ENCODE measurements at regions not wholly inside any gene's neighbourhood (a gene's known extent, or its start where the extent isn't known, plus 50 kb on each side); places are given as distances from the start of the nearest gene placed in this dataset.

- H3K4me3 ChIP-seq: no peak overlapping the region
- intact Hi-C loops (cut with DNase I): no loop called here
- ATAC-seq: no peak
Observed at GRCh38 chr15:92538115-92538514, 117.5 kb downstream of the FAM174B start.

DNA sequence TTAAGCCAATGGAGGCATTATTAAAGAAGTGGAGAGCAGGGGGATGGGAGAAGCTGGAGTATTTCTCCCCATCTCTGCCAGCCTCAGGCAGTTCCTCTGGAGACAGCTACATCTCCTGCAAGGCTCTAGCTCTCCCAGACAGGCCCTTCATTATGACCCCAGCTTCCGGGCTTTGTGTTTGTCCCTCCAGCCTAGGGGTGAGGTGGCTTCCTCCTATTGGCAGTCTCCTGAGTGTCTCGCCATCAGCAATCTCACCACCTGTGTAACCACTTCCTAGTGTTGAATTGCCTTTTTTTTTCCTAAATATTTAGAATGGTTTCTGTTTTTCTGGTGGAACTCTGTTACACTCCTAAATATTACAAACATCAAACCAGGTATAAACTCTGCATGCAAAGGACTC, 122.3 kb downstream of the FAM174B start:
- DNase-seq (no peak), ATAC-seq (no peak)
- H3K27ac ChIP-seq: no peak overlapping the region
- H3K4me3 ChIP-seq: no peak overlapping the region
- no peaks in the 10 kb centered on the region for H3K36me3 ChIP-seq
- no peaks in the 10 kb centered on the region for H3K4me1 ChIP-seq
- H3K9me3 ChIP-seq: no peaks in the 10 kb centered on the region
- intact Hi-C loops (cut with DNase I): no loop called here
- H3K27me3 ChIP-seq: no peaks in the 10 kb centered on the region
- TF ChIP-seq, protein P1, sequence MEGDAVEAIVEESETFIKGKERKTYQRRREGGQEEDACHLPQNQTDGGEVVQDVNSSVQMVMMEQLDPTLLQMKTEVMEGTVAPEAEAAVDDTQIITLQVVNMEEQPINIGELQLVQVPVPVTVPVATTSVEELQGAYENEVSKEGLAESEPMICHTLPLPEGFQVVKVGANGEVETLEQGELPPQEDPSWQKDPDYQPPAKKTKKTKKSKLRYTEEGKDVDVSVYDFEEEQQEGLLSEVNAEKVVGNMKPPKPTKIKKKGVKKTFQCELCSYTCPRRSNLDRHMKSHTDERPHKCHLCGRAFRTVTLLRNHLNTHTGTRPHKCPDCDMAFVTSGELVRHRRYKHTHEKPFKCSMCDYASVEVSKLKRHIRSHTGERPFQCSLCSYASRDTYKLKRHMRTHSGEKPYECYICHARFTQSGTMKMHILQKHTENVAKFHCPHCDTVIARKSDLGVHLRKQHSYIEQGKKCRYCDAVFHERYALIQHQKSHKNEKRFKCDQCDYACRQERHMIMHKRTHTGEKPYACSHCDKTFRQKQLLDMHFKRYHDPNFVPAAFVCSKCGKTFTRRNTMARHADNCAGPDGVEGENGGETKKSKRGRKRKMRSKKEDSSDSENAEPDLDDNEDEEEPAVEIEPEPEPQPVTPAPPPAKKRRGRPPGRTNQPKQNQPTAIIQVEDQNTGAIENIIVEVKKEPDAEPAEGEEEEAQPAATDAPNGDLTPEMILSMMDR (IDR thresholded peaks at IDR 0.05): no peak

More at GRCh38 chr15:92538115-92538514, 117.5 kb downstream of the FAM174B start:
- DNase-seq: no peak
- no peaks in the 10 kb centered on the region for H3K36me3 ChIP-seq
- H3K4me1 ChIP-seq: no peaks in the 10 kb centered on the region
- no peak overlapping the region for H3K27ac ChIP-seq
- H3K27me3 ChIP-seq: no peaks in the 10 kb centered on the region
- TF ChIP-seq, protein P1 (IDR thresholded peaks at IDR 0.05): no peak
- no peaks in the 10 kb centered on the region for H3K9me3 ChIP-seq

- intact Hi-C loops (cut with DNase I): no loop called here
- no peak overlapping the region for H3K4me3 ChIP-seq
- DNase-seq (no peak), ATAC-seq (no peak)
- TF ChIP-seq, protein P1 (IDR thresholded peaks at IDR 0.05): no peak
- no peak overlapping the region for H3K27ac ChIP-seq
- no peaks in the 10 kb centered on the region for H3K36me3 ChIP-seq
- H3K4me1 ChIP-seq: no peaks in the 10 kb centered on the region
- H3K27me3 ChIP-seq: no peaks in the 10 kb centered on the region
- H3K9me3 ChIP-seq: no peaks in the 10 kb centered on the region
Observed at GRCh38 chr15:92531406-92531805, 124.2 kb downstream of the FAM174B start.

- no peaks in the 10 kb centered on the region for H3K9me3 ChIP-seq
- H3K4me3 ChIP-seq: no peak overlapping the region
- no peaks in the 10 kb centered on the region for H3K27me3 ChIP-seq
- intact Hi-C loops (cut with DNase I): no loop called here
- ATAC-seq (no peak), DNase-seq (no peak)
- TF ChIP-seq, protein P1 (IDR thresholded peaks at IDR 0.05): no peak
- no peaks in the 10 kb centered on the region for H3K36me3 ChIP-seq
- H3K27ac ChIP-seq: no peak overlapping the region
- H3K4me1 ChIP-seq: no peaks in the 10 kb centered on the region
Observed at GRCh38 chr15:92528736-92529135, 126.8 kb downstream of the FAM174B start.

- Histone ChIP-seq H3K9me3 (no peaks in the 10 kb centered on the region), H3K27ac (no peak overlapping the region), H3K4me1 (no peaks in the 10 kb centered on the region), H3K27me3 (no peaks in the 10 kb centered on the region), H3K36me3 (no peaks in the 10 kb centered on the region), H3K4me3 (no peak overlapping the region)
- ATAC-seq (peak; percentile 78), DNase-seq (no peak)
- TF ChIP-seq, protein P1 (IDR thresholded peaks at IDR 0.05): no peak
- intact Hi-C loops (cut with DNase I): no loop called here
Observed at GRCh38 chr15:92527197-92527596, 128.4 kb downstream of the FAM174B start.

- no peak for DNase-seq
- Histone ChIP-seq H3K36me3 (no peaks in the 10 kb centered on the region), H3K4me1 (no peaks in the 10 kb centered on the region), H3K27me3 (no peaks in the 10 kb centered on the region), H3K27ac (no peak overlapping the region), H3K4me3 (no peak overlapping the region), H3K9me3 (no peaks in the 10 kb centered on the region)
- ATAC-seq: no peak
- intact Hi-C loops (cut with DNase I): no loop called here
- TF ChIP-seq, protein P1 (IDR thresholded peaks at IDR 0.05): no peak
Observed at GRCh38 chr15:92525758-92526245, 129.8 kb downstream of the FAM174B start.
